ENCODE measurements at regions not wholly inside any gene's neighbourhood (a gene's known extent, or its start where the extent isn't known, plus 50 kb on each side); places are given as distances from the start of the nearest gene placed in this dataset.

DNA sequence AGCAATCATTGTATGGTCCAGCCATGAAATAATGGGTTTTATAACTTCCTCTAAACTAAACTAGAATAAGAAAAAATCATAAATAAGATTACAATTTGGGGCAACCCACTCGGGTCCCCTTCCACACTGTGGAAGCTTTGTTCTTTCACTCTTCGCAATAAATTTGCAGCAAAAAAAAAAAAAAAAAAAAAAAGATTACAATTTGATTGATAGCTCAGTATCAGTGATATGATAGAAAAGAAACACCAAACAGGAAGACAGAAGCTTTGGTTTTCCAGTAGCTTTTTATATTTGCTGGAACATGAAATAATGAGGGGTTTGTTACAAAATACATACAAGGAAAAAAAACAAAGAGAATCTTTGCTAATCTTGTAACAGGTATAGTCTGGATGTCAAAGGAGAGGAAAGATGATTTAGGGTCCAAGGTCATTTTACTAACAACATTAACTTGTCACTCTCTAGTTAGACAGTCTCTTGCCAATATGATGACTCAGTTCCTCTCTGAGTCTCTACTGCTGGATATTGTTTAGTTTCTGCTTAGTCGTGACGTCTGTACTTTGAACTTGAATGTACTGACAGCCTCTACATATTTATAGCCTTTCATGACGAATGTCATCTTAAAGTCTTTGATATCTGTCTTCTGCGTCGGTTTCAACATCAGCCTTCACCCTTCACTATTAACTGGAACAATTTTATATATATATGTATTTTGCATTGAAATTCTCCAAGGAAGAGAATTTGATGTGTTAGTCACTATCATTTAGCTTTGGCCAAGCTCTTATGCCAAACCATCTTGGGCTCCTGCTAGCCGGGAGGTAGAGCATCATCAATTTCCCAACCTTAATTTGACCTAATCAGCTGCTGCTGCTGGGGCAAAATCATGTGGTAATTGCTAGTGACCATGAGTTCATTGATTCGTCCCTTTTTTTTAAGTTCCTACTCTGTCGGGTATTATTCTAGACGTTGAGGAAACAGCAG lies 213.1 kb upstream of the STXBP5 start:
- no peak for DNase-seq

DNA sequence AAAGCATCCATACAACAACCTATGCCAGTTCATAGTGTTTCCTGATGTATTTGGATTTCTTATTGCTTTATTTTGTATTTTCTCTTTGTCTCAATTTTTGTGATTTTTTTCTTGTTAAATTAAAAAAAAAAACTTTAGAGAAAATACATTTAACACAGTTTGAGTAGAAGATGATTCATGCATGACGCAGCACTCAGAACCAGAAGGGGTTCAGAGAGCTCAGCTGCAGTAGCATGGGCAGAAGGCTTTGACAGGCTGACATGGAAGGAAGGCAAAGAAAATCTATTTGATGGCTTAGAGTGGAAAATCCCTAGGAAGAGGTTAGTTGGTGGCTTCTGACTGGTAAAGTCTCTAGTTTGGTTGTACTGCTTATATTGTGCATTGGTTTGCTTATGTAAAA lies 207.2 kb upstream of the STXBP5 start:
- no peak for DNase-seq

DNA sequence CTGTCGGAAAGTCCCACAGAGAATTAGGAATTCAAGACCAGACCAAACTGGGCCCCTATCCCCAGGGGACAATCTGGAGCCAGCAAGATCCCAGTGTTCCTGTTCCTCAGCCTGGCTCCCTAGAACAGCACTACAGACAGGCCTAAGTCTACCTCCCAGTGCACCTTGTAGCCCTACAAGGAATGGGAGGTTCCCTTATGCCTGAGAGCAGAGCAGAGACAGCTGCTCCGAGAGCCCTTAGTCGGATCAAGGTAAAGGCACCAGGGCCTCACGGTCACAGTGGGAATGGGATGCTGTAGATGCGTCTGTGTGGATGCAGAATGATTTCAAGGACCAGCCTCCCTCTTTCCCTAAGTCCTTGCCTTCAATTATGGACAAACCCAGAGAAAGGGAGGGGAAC lies 204.5 kb upstream of the STXBP5 start:
- DNase-seq = no peak

DNA sequence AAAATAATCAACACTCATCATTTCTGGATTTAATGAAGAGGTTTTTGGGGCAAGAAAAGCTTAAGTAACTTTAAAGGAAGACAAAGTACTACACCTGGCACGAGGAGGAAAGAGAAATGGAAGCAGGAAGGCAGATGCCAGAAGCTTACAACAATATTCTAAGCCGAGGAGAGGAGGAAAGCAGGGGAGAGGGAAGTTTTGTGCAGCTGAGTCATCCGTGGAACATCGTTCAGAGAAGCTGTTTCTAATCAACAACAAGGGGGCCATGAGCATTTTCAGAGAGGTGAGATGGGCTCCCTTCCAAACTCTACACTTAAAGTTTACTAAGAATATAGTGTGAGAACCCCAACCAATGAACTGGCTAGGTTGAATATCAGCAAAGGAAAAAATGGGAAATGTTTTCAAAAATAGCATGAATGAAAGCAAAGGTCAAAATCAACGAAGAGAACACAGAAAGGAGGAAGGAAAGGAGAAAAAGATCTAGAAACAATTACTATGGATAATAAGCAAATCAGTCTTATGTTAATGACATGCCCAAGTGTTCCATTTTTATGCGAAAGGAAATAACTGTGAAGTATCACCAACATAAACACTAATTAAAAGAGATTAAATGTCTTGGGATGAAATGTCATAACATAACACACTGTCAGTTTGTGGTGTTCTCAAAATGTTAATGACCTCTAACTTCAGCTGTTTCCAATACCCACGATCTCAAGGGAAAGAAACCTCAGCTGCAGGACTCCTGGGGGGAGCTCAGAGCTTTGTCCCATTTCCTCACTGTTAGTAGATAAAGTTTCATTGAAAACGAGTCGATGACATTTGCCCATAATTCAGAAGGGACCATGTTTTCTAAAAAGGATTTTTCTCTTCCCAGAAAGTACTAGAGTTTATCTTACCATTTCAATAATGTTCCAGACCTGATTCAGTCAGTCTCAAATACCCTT lies 203.4 kb upstream of the STXBP5 start:
- DNase-seq = no peak

DNA sequence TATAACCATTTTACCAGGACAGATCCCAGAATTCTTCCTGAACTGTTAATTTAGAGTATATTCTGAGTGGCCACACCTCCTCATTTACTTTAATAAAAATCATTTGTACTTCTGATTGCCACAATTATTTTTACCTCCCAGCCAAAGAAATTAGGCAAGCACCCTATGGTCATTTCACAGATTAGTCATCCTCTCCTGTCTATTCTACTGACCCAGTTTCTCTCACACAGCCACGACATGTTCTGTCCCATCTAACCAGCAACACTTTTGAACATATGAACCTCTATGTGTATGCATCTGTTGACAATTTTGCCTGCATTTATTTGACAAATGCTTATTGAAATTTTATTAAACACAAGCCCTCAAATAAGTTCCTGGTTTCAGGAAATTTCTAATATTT lies 202.6 kb upstream of the STXBP5 start:
- DNase-seq = no peak

DNA sequence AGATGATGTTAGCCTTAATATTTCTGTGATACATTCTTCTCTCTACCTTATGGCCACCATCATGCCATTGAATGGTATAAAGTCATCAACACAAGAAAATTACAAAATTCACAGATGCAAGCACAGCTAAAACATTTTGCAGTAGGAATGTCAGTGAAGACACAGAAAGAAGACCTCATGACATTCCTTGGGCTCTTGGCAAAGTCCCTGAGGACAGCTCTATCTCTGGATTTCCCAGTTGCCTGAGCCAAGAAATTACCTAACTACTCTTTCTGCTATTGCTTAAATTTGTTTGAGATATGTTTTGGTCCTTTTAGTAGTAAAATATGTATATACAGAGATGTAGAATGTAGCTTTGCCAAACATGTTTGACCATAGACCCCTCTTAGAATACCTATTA lies 201.0 kb upstream of the STXBP5 start:
- DNase-seq = no peak

DNA sequence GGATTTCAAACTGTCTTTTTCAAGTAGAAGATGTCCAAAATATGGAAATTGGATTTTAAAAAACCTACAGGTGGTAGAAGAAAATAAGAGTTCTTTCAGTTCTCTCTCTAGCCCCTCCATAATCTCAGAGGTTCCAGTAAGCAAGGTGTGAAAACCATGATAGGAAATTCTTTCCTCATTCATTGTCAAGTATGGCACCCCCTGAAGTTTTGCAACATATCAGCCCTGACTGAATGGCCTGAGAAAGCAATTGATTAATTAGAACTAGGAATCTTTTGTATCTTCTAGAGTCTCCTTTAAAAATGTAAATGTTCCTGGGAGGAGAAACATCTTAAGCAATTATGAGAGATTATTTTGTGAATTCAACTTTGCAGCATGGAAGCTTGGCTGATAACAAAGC lies 198.7 kb upstream of the STXBP5 start:
- no peak for DNase-seq

DNA sequence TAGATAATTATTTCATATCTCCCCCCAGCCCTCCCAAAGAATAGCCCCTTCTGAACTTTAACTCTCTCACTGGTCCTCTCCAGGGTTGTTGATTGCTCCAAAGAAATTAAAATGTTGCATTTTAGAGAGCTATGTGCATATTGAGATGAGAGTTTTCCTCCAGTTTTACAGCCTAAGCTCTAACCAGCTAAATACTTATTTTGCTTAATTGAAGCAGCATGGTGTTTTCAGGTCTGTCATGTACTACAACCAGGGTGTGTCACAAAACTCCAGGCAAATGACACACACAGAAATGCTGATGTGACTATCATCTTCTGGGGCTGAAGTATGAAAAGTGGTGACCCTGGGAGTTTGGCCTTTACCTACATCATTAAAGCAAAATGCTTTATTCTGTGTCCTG lies 196.8 kb upstream of the STXBP5 start:
- DNase-seq = no peak

DNA sequence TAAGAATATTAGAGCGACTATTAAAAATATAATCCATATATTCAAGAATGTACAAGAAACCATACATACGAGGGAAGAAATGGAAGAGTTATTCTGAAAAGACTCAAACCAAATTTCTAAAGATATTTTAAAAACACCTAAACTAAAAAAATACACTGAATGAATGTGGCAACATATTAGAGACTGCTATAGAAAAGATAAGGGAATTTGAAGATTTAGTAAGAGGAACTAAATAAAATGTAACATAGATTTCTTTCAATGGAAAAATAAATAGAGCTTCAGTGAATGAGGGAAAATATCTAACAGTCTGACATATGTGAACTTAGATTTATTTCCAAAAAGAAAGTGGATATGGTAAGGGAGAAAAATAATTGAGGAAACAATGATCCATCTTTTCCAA lies 194.9 kb upstream of the STXBP5 start:
- no peak for DNase-seq

DNA sequence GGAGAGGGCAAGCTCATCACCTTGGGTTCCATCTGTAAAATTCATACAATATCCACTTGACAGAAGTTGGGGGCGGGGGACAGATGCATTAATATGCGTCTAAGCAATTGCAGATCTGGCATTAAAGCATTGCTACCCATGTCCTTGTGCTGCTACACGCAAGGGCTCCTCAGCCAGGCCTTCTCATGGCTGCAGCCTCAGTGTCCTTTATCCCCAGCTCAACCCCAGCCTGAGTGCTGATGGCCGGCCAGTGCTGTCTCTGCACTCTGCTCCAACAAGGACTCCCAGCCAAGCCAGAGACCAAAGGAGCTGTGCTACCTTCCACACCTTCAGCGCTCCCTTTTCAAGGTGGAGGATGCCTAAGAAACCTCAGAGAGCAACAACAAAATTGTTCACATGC lies 188.5 kb upstream of the STXBP5 start:
- DNase-seq = no peak

DNA sequence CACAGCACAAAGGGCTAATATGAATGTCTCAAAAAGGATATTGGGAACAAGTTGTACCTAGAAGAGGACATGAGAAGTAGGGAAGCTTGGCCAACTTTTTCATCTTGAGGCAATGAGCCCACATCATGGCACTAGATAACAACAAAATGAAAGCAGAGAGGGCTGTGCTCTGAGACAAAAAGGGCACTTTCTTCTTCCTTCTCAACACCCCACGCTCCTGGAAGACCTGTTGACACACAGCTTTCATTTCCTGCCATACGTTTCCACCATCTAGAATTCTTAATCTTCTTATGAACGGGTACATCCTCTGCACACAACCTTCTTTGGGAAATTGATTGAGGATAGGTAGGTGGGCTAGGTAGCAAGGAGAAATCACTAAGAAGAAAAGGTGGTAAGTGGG lies 187.8 kb upstream of the STXBP5 start:
- DNase-seq = no peak

DNA sequence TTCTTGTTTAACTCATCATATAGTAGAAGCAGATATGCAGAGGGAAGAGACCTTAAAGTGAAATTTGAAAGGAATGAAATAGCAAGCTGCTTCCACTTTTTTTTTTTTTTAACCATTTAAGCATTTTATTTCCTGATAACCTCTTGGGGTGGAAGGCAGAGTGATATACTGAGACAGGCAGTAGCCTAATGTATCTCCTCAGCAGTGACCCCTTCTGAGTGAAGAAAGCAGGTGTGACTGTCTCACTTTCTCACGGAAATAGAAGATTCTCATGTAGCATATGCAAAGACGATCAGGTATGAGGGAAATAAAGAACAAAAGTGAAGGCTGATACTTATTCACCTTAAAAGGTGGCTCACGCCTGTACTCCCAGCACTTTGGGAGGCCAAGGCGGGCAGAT lies 187.1 kb upstream of the STXBP5 start:
- no peak for DNase-seq

DNA sequence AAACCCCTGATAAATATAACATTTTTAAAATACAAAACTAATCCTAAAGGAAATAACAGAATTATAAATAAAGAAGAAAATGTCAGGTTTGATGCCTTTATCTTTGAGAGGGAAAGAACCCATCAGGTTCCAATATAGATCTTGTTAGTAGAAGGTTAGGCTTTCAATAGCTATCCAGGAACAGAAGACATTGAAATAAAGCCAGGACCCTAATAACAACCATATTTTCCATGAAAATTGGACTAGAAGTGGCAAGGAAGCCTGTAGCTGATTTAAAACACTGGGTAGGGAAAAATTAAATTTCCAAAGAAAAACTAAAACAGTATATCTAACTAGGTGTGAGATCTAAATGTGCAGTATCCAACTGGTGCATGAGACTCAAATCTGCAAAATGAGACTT lies 185.2 kb upstream of the STXBP5 start:
- no peak for DNase-seq

DNA sequence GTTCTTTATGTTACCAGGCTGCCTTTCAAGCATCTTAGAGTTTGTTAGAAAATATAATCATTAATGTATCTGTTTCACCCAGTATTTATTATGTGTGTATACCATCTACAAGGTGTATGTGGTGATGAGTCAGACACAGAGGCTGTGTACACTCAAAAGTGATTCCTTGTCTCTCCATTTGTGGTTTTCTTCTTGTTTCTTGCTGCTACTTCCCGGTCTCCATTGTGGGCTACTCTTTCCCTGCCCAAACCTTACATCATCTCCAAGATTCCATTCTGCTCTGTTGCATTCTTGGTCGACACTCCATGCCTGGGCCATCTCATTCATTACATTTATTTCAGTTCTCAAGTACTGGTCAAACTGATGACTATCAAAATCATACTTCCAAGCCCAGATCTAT lies 182.2 kb upstream of the STXBP5 start:
- no peak for DNase-seq

DNA sequence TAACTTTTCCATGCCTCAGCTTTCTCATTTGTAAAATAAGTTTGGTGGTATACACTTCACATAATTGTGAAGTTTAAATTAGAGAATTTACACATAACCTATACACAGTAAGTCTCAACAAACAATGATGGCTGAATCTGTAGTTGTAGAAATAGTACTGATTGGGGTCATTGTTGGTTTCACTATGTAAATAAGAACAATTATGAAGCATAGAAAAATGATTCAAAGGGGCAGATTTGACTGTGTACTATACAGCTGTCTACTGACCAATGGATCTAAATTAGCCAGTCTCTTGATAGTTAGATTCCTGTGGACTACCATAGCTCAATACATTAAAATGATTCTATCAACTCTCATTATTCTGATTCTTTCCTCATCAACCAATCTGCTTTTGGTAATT lies 181.1 kb upstream of the STXBP5 start:
- no peak for DNase-seq

DNA sequence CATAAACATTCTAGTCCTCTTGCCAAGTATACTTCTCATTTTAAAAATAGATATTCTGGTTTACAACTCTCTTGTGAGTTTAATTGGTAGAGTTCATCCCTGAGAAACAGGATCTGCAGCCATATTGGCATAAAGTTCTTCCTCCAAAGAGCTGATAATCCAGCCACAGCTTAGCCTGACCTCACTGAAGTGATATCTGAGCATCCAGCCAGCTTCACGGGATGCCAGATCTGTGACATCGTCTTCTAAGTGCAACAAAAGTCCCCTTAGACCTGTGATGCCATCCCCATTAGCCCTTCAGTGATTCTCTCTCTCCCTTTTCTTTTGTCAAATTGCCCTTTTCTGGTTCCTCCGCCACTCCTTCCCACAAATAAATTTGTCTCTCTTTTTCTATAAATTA lies 180.6 kb upstream of the STXBP5 start:
- DNase-seq = no peak

DNA sequence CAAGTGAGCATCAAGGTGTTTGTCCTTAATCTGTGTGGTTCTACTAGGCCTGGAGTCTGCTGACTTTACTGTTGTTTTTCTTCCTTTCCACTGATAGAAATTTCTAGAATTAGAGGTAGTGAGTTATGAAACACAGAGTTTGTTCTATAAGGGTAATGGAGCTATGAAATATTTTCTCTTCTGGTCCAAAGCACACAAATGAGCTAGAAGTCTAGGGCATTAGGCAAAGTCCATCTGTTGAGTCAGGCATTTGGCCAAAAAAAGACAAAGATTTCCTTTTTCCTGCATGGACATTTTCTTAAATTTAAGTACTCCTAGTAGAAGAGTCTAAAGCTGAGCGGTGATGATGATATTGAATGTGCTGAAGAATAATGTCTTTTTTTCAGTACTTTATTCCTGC lies 174.3 kb upstream of the STXBP5 start:
- no peak for DNase-seq

DNA sequence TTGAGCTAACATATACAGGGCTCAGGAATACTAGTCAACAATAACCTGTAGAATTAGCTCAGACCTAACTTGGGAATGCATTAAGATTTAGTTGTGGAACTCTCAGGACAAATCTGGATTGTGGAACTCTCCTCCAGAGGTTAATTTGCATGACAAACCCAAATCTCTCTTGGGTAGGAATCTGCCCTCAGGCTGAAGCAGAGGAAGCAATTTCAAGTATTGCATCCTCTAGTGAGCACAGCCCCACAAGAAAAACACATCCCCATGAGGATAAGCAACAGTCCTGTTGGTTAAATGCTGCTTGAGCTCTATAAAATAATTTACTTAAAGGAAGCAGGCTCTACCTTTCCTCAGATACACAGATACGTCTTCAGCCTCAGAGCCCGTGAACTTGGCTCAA lies 170.9 kb upstream of the STXBP5 start:
- no peak for DNase-seq

DNA sequence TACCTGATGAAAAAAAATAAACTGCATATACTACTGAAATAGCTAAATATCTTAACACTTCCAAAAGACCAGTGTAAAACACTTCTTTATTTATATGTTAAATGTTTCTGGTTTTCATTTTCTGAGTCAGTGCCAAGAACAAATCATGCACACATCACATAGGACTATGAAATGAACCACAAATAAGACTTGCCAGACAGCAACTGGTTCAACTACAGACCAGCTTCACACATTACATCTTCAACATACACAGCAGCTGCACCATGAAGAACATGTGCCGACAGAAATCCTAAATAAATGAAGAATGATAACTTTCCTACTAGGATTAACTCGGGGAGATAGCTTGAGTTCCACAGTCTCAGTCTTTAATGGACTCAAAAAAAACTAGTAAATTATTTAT lies 168.3 kb upstream of the STXBP5 start:
- DNase-seq = no peak

DNA sequence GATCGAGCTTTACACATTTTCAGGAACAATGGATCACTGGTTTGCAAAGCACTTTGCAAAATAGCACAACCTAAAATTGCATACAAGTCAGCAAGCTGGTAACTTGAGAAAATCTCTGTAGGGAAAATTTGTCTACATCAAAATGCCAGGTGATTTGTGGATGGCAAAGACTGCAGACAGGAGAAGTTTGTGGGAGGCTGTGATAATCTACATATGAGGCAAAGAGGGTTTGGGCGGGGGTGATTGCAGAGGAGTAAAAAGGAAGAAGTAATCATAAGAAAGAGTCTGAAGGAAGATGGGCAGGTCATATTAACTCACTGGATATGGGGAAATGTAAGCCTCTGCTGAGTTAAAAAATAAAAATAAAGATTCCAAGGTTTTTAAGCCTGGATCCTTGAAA lies 166.3 kb upstream of the STXBP5 start:
- no peak for DNase-seq

DNA sequence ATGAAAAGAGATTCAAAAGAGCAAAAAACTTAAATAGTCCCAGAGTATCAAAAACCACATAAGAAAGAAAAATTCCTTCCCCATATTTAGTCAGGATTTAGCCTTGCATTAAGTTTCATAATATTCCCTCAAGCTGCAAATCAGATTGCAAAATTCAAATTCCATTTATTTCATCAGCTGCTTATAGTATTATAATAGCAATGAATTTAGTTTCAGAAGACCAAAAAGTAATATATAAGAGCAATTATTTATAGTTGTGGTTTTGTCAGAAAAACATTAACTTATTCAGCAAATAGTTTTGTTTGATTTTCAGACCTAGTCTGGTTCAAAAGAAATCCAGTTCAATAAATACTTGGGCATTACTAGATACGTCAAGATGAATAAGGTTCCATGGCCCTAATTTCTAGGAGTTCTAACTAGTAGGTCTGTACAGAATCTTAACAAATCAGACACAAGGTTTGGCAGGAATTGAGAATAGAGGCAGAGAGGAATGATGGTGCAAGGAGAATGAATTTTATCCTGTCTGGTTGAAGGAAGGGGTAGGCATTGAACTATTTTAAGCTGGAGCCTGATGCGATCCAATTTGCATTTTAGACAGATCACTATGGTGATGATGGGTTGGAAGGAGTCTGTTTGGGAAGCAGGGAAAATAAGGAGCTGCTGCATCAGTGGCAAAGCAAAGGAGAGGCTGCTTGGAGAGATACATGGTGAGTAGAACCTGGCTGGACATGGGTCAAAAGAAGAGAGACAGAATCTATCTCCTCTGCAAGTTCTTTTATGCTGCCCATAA lies 163.9 kb upstream of the STXBP5 start:
- no peak for DNase-seq

DNA sequence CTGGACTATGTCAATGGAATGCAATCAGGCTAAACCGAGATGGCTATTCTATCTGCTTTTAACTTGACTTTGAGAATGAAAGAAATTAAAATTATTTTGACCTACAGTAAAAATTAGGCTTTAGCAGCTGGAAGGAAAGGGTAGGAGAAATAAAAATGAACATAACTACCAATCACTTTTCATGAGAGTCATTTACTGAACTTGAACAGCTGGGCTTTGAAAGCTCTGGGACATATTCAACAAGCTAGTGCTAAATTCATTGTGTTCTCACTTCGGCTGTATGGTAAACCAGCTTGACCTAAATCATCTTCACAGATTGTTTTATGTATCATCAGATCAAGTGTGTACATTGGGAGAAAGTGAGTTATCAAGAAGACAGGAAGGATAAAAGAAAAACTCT lies 161.5 kb upstream of the STXBP5 start:
- no peak for DNase-seq

DNA sequence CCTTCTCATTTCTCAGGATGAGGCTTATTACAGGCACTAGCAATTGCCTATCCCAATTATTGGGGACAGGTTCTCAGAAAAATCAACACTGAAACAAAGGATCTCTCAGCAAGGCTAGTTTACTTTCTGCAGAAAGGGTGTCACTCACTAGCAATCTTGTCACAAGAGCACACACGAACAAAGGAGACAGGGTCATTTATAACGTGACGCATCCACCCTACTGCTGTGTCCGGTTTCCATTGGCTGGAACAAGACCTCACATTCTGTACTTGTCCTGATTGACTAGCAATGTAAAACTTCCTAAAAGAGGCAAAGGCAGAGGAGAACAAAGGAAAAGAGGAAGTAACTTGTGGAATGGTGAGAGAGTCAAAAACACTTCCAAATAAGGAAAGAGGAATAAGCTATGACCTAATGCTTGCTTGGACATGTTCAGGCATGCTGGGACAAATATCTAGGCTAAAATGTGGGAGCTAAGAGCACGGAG lies 160.2 kb upstream of the STXBP5 start:
- DNase-seq = peak; percentile 64
